SK-N-MC (cell line): ENCODE measurements at regions not wholly inside any gene's neighbourhood (a gene's known extent, or its start where the extent isn't known, plus 50 kb on each side); places are given as distances from the start of the nearest gene placed in this dataset.

Source experiments
- EZH2 ChIP-seq: fragments of 200-600 bp; sonication (generic); IDR thresholded peaks from one replicate; pipeline ENCODE4 v1.6.1; 2017; ENCODE audit warnings: antibody characterized with exemption
- FOXP2 ChIP-seq: optimal IDR thresholded peaks from 2 replicates; pipeline ENCODE3; 2011; ENCODE audit warnings: mild to moderate bottlenecking, moderate library complexity; ENCODE audit not compliant: insufficient read depth; ENCODE audit errors: extremely low read length, control extremely low read depth
- POLR2AphosphoS5 ChIP-seq: IDR thresholded peaks from 2 replicates; pipeline ENCODE4 v1.6.1; 2012; ENCODE audit warnings: mild to moderate bottlenecking, low read depth, low read length, borderline replicate concordance

GRCh38 chr2:221205103-221205673 lies 366.9 kb downstream of the EPHA4 start:
- TF ChIP-seq EZH2 (no peak), POLR2AphosphoS5 (no peak), FOXP2 (no peak)
